Heart left ventricle (tissue), 16 donors: ENCODE measurements at regions not wholly inside any gene's neighbourhood (a gene's known extent, or its start where the extent isn't known, plus 50 kb on each side); places are given as distances from the start of the nearest gene placed in this dataset.

Experiments
- ATAC-seq, 4 donors: fragments of 200-7000 bp; cut with Tn5 transposase; one replicate each; pipeline ENCODE4 v1.9.1; 2020 to 2022; ENCODE audit warnings: moderate library complexity in 4 of 4, mild to moderate bottlenecking in 3 of 4, moderate number of reproducible peaks in 1 of 4
- DNase-seq, 5 donors: peaks; one replicate each; pipeline ENCODE4 v3.0.0-alpha.2; 2020
- H3K27ac ChIP-seq, 12 donors: fragments of 200-600 bp; sonication (generic) in 4 of 12; one replicate each; pipeline versions ENCODE4 v1.5.0 to v1.8.0; 2016 to 2022; ENCODE audit warnings: mild to moderate bottlenecking in 2 of 12
- H3K27me3 ChIP-seq, 9 donors: fragments of 200-600 bp; sonication (generic) in 2 of 9; one replicate each; pipeline versions ENCODE4 v1.5.1 to v1.8.0; 2016 to 2022; ENCODE audit warnings: mild to moderate bottlenecking in 3 of 9
- H3K36me3 ChIP-seq, 9 donors: fragments of 200-600 bp; sonication (generic) in 2 of 9; one replicate each; pipeline versions ENCODE4 v1.5.0 to v1.8.0; 2018 to 2022; ENCODE audit warnings: mild to moderate bottlenecking in 2 of 9
- H3K4me1 ChIP-seq, 12 donors: fragments of 200-600 bp; sonication (generic) in 4 of 12; one replicate each; pipeline versions ENCODE4 v1.5.0 to v1.8.0; 2016 to 2022; ENCODE audit warnings: mild to moderate bottlenecking in 3 of 12
- H3K4me3 ChIP-seq, 12 donors: fragments of 200-600 bp; sonication (generic) in 4 of 12; one replicate each; pipeline versions ENCODE4 v1.5.0 to v1.8.0; 2017 to 2022; ENCODE audit warnings: mild to moderate bottlenecking in 9 of 12, moderate library complexity in 4 of 12
- H3K9me3 ChIP-seq, 12 donors: fragments of 200-600 bp; sonication (generic) in 4 of 12; one replicate each; pipeline versions ENCODE4 v1.5.0 to v1.8.0; 2016 to 2022; ENCODE audit warnings: mild to moderate bottlenecking in 1 of 12
- CTCF ChIP-seq, 12 donors: fragments of 200-600 bp; sonication (generic) in 4 of 12; IDR thresholded peaks; one replicate each; pipeline versions ENCODE4 v1.5.0 to v1.8.0; 2018 to 2022; ENCODE audit warnings: antibody characterized with exemption in 12 of 12, mild to moderate bottlenecking in 5 of 12
- POLR2A ChIP-seq, 2 donors: fragments of 450-650 bp; IDR thresholded peaks; one replicate each; pipeline ENCODE4 v1.6.1; 2017; ENCODE audit warnings: antibody characterized with exemption in 2 of 2, mild to moderate bottlenecking in 2 of 2, moderate library complexity in 2 of 2
- WGBS, 4 donors: extraction: QIAGEN DNeasy Blood & Tissue Kit in 2 of 4; methylation state at CpG; one replicate each; pipeline versions ENCODE4 v1.1.5 to v1.1.7; 2013 to 2018; 5-methylcytosine and 5-hydroxymethylcytosine counted together
- intact Hi-C, 10 donors: fragments of 100-400 bp; cut with DNase I; formaldehyde crosslinking; loops; one replicate each; pipeline versions ENCODE4 v1.11.1 to v1.14.2; 2022
- donor health status: ischemic (EF 13 %, LVEDD 7.1; RV severe dilation, severe dysfunction).
- donor health status: healthy with polysubstance abuse.
- donor health status: DM: no; HTN: yes; CAD: no.
- donor health status: DM: no; HTN: no; CAD: no.
- donor health status: ischemic (EF 25% LVEDD 6.9; RV normal size, moderate dysfunction).
- donor health status: ischemic (EF 25% LVEDD 5.7; RV mildly dilated, moderate dysfunction).
- donor health status: healthy.
- donor health status: DM: yes; HTN: yes; CAD: no.
- donor health status: ischemic (EF 35%, LVEDD 5.7; RV mildly dilated, moderate dysfunction).
- donor health status: nonischemic (EF 11% LVEDD 7.7; RV severe dilation, severe dysfunction).
- donor health status: DM: yes; HTN: yes; CAD: no.
- donor health status: PGD.
- donor health status: ischemic (EF 29% LVEDD 5.4; RV normal size, mild dysfunction).
- donor health status: nonischemic (EF 23%, LVEDD 6.1; RV moderate dilation, normal function).

- no peaks in the 10 kb centered on the region for H3K9me3 ChIP-seq
- TF ChIP-seq POLR2A (IDR thresholded peaks at IDR 0.05) (no peak), CTCF (IDR thresholded peaks at IDR 0.05) (no peak)
- no peaks in the 10 kb centered on the region for H3K36me3 ChIP-seq
- H3K27me3 ChIP-seq, result no peaks in the 10 kb centered on the region
- no peaks in the 10 kb centered on the region for H3K4me1 ChIP-seq
- H3K27ac ChIP-seq, result no peak overlapping the region
- ATAC-seq, result no peak
- 42 to 72% (median 64%) methylated on average over 1 of the region's 1 CpG for WGBS, 4 donors
- intact Hi-C loops, result no loop called here
- H3K4me3 ChIP-seq, result no peak overlapping the region
- DNase-seq, result no peak
Measured at GRCh38 chr12:74849801-74850200, 312.2 kb downstream of the ATXN7L3B start.

GRCh38 chr12:74871817-74872216 lies 334.2 kb downstream of the ATXN7L3B start:
- intact Hi-C loops, result no loop called here
- TF ChIP-seq POLR2A (IDR thresholded peaks at IDR 0.05) (no peak), CTCF (IDR thresholded peaks at IDR 0.05) (no peak)
- Histone ChIP-seq H3K36me3 (no peaks in the 10 kb centered on the region), H3K27me3 (no peaks in the 10 kb centered on the region), H3K27ac (no peak overlapping the region), H3K9me3 (no peaks in the 10 kb centered on the region), H3K4me3 (no peak overlapping the region), H3K4me1 (no peaks in the 10 kb centered on the region)
- ATAC-seq (no peak), DNase-seq (no peak)

GRCh38 chr12:74885775-74886174 lies 323.9 kb downstream of the KCNC2 start:
- peaks cover 0 to 12% (median 0%) of the 10 kb centered on the region in 12 donors for H3K9me3 ChIP-seq
- H3K4me1 ChIP-seq, result peaks cover 0 to 9% (median 0%) of the 10 kb centered on the region in 12 donors
- TF ChIP-seq POLR2A (IDR thresholded peaks at IDR 0.05) (no peak), CTCF (IDR thresholded peaks at IDR 0.05) (no peak)
- H3K4me3 ChIP-seq, result no peak overlapping the region
- H3K36me3 ChIP-seq, result no peaks in the 10 kb centered on the region
- DNase-seq (no peak), ATAC-seq (no peak)
- 48 to 96% (median 82%) methylated on average over 2 of the region's 2 CpGs for WGBS, 4 donors
- no peak overlapping the region for H3K27ac ChIP-seq
- no peaks in the 10 kb centered on the region for H3K27me3 ChIP-seq
- intact Hi-C loops, result no loop called here

GRCh38 chr12:74889073-74889472 lies 320.6 kb downstream of the KCNC2 start:
- Histone ChIP-seq H3K27me3 (no peaks in the 10 kb centered on the region), H3K9me3 (no peaks in the 10 kb centered on the region), H3K4me3 (no peak overlapping the region), H3K36me3 (no peaks in the 10 kb centered on the region), H3K4me1 (peaks cover 0 to 9% (median 0%) of the 10 kb centered on the region in 12 donors), H3K27ac (no peak overlapping the region)
- DNase-seq (no peak), ATAC-seq (no peak)
- TF ChIP-seq POLR2A (IDR thresholded peaks at IDR 0.05) (no peak), CTCF (IDR thresholded peaks at IDR 0.05) (no peak)
- 66 to 77% (median 71%) methylated on average over 2 of the region's 2 CpGs for WGBS, 4 donors
- intact Hi-C loops, result no loop called here
